ENCODE measurements at regions not wholly inside any gene's neighbourhood (a gene's known extent, or its start where the extent isn't known, plus 50 kb on each side); places are given as distances from the start of the nearest gene placed in this dataset.

DNA sequence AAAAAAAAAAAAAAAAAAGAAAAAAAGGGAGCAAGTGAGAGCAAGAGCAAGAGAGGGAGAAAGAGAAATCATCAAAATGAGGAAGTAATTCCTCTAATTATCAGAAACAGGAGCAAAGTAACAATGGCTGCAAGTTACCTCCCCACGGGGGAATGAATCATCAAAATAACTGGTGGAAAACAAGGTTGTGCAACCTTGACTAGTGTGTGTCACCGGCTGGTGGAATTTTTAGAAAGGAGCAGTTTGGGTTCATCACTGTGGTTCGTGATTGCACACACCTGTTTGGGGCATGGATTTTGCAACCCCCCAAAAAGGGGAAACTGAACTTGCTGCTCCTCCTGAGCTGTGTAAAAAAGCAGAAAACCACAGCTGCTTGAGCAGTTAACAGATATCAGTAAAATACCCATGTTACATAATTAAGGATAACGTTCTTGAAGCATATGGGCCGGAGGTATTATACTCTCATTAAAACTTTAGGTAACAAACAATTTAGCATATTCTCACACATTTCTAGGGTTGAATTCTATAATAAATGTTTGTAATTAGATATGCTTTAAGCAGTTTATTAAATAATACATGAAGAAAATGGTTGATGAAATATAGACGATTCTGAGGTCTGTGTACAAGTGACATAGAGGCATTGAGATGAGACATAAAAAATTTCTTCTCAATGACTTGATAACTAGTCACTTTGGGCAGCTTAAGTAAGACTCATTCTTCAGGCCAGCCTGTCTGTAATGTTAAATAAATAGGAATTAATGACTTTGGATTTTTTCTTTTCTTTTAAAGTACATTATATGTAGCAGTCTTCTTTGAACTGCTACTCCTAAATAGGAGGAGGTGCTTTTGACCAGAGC lies 184.2 kb upstream of the ZEB2 start:
- Mint-ChIP-seq H3K36me3 (ENCODE audit: insufficient read depth in 1 of 3, low read depth in 3 of 3) (no peaks in the 10 kb centered on the region), H3K27ac (no peak overlapping the region; a peak in 1 of 7 replicates), H3K4me3 (no peak overlapping the region), H3K4me1 (no peaks in the 10 kb centered on the region), H3K9me3 (no peaks in the 10 kb centered on the region), H3K27me3 (ENCODE audit: low read depth) (no peaks in the 10 kb centered on the region)
- H2BK12ac ChIP-seq (ENCODE audit: insufficient read length, low read depth, low read length), result no peak overlapping the region
- H3K4me1 ChIP-seq (ENCODE audit: insufficient read depth, low read length), result no peaks in the 10 kb centered on the region
- no peak overlapping the region for H2BK5ac ChIP-seq (ENCODE audit: insufficient read length, low read length)
- no peak overlapping the region for H3K14ac ChIP-seq (ENCODE audit: insufficient read depth, low read length)
- H3K9me3 ChIP-seq (ENCODE audit: control insufficient read depth, low read depth, low read length), result no peaks in the 10 kb centered on the region
- no peak overlapping the region for H4K8ac ChIP-seq (replicated peaks; ENCODE audit: insufficient read length, low read depth, low read length)
- H3T11ph ChIP-seq (ENCODE audit: low read length), result no peak overlapping the region
- no peaks in the 10 kb centered on the region for H3K79me1 ChIP-seq (ENCODE audit: insufficient read depth, low read depth, low read length, poor library complexity, severe bottlenecking)
- WGBS (ENCODE audit: extremely low coverage, insufficient read length, low lambda C conversion rate), result no CpG with 5 or more reads among the region's 6 CpGs
- no peak for DNase-seq
- H3K4me2 ChIP-seq (ENCODE audit: insufficient read depth, insufficient read length, low read length), result no peak overlapping the region
- no peak overlapping the region for H4K91ac ChIP-seq (ENCODE audit: insufficient read length, low read depth, low read length)
- TF ChIP-seq, protein P1, sequence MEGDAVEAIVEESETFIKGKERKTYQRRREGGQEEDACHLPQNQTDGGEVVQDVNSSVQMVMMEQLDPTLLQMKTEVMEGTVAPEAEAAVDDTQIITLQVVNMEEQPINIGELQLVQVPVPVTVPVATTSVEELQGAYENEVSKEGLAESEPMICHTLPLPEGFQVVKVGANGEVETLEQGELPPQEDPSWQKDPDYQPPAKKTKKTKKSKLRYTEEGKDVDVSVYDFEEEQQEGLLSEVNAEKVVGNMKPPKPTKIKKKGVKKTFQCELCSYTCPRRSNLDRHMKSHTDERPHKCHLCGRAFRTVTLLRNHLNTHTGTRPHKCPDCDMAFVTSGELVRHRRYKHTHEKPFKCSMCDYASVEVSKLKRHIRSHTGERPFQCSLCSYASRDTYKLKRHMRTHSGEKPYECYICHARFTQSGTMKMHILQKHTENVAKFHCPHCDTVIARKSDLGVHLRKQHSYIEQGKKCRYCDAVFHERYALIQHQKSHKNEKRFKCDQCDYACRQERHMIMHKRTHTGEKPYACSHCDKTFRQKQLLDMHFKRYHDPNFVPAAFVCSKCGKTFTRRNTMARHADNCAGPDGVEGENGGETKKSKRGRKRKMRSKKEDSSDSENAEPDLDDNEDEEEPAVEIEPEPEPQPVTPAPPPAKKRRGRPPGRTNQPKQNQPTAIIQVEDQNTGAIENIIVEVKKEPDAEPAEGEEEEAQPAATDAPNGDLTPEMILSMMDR (conservative IDR thresholded peaks at IDR 0.05), result no peak
- no peak overlapping the region for H3K4ac ChIP-seq (ENCODE audit: low read depth, low read length)
- no peak overlapping the region for H4K5ac ChIP-seq (ENCODE audit: insufficient read length, low read depth, low read length)
- no peaks in the 10 kb centered on the region for H3K27me3 ChIP-seq (ENCODE audit: insufficient read depth, low read length)
- H3K56ac ChIP-seq (ENCODE audit: insufficient read length, low read depth, low read length), result no peak overlapping the region
- H3K18ac ChIP-seq (ENCODE audit: insufficient read length, low read depth, low read length), result no peak overlapping the region
- no peak overlapping the region for H2BK120ac ChIP-seq (ENCODE audit: low read depth, low read length, poor library complexity, severe bottlenecking)
- no peak overlapping the region for H3K9ac ChIP-seq (ENCODE audit: extremely low read depth, insufficient read length, low read length)
- no peaks in the 10 kb centered on the region for H3K23me2 ChIP-seq (ENCODE audit: insufficient read length, low read depth, low read length, poor library complexity, severe bottlenecking)
- H2AFZ ChIP-seq (ENCODE audit: low read length), result no peak overlapping the region
- no peak overlapping the region for H2AK5ac ChIP-seq (ENCODE audit: insufficient read length, low read length)
- H4K20me1 ChIP-seq (ENCODE audit: control insufficient read depth, insufficient read depth, insufficient read length), result no peaks in the 10 kb centered on the region
- H3K23ac ChIP-seq (ENCODE audit: insufficient read length, low read depth, low read length), result no peak overlapping the region
- no peak overlapping the region for H2BK20ac ChIP-seq (ENCODE audit: low read depth, low read length, poor library complexity, severe bottlenecking)
- H2BK15ac ChIP-seq (ENCODE audit: low read depth, low read length), result no peak overlapping the region
- no peaks in the 10 kb centered on the region for H3K79me2 ChIP-seq (ENCODE audit: insufficient read depth, low read length)
- no peak overlapping the region for H3K27ac ChIP-seq (ENCODE audit: insufficient read length, low read depth, low read length)
